ENCODE measurements at regions not wholly inside any gene's neighbourhood (a gene's known extent, or its start where the extent isn't known, plus 50 kb on each side); places are given as distances from the start of the nearest gene placed in this dataset.

DNA sequence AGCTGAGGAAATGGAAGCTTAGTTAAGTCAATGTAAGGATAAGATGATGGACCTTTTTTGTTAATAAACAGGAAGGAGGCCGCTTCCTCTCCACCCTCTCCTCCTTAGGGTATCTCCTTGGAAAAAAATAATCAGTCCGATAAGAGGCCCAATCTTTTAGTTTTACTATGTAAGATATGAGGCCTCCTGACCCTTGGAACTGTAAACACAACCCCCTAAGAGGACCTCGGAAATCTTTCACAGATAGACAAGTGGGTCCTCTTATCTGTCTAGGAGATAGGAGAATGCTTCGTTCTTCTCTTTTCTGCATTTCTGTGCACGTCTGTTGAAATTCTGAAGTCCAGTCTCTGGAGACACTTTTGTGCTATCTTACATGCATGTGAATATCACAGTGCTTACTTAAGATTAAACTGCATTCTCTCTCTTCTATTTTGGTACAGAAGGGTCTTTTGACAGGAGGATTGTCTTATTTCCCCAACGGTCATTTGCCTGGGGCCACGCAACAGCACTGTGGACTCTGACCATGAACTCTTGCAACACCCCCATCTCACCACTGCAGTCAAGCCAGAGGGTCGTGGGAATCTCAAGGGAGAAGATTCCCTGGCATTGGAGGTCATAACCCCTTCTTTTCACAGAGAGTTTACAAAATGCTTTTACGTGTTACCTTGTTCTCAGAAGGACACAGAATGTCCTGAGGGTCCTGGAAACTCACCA is 313.0 kb upstream of the RTL1 start:
- TF ChIP-seq POLR2AphosphoS5 (IDR thresholded peaks at IDR 0.05; ENCODE audit: low read depth, low read length), result no peak
- TF ChIP-seq NRF1 (IDR thresholded peaks at IDR 0.05; ENCODE audit: low read depth, low read length), result no peak
- no peak for TF ChIP-seq EZH2phosphoT487 (IDR thresholded peaks at IDR 0.05; ENCODE audit: borderline replicate concordance, low read depth)
- TF ChIP-seq, protein P1, sequence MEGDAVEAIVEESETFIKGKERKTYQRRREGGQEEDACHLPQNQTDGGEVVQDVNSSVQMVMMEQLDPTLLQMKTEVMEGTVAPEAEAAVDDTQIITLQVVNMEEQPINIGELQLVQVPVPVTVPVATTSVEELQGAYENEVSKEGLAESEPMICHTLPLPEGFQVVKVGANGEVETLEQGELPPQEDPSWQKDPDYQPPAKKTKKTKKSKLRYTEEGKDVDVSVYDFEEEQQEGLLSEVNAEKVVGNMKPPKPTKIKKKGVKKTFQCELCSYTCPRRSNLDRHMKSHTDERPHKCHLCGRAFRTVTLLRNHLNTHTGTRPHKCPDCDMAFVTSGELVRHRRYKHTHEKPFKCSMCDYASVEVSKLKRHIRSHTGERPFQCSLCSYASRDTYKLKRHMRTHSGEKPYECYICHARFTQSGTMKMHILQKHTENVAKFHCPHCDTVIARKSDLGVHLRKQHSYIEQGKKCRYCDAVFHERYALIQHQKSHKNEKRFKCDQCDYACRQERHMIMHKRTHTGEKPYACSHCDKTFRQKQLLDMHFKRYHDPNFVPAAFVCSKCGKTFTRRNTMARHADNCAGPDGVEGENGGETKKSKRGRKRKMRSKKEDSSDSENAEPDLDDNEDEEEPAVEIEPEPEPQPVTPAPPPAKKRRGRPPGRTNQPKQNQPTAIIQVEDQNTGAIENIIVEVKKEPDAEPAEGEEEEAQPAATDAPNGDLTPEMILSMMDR (IDR thresholded peaks at IDR 0.05), result no peak
- TF ChIP-seq RAD21 (IDR thresholded peaks at IDR 0.05; ENCODE audit: low read length), result no peak
- no peak for TF ChIP-seq GABPA (IDR thresholded peaks at IDR 0.05; ENCODE audit: low read depth)
- TF ChIP-seq YY1 (IDR thresholded peaks at IDR 0.05; ENCODE audit: low read depth), result no peak
- no peak for TF ChIP-seq RFX5 (IDR thresholded peaks at IDR 0.05; ENCODE audit: low read length)
- TF ChIP-seq JUND (IDR thresholded peaks at IDR 0.05), result no peak
- TF ChIP-seq, protein P2, sequence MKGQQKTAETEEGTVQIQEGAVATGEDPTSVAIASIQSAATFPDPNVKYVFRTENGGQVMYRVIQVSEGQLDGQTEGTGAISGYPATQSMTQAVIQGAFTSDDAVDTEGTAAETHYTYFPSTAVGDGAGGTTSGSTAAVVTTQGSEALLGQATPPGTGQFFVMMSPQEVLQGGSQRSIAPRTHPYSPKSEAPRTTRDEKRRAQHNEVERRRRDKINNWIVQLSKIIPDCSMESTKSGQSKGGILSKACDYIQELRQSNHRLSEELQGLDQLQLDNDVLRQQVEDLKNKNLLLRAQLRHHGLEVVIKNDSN (IDR thresholded peaks at IDR 0.05; ENCODE audit: borderline replicate concordance, low read depth), result no peak
- no peak for TF ChIP-seq RXRA (IDR thresholded peaks at IDR 0.05; ENCODE audit: borderline replicate concordance, low read depth)
- TF ChIP-seq, protein P3, sequence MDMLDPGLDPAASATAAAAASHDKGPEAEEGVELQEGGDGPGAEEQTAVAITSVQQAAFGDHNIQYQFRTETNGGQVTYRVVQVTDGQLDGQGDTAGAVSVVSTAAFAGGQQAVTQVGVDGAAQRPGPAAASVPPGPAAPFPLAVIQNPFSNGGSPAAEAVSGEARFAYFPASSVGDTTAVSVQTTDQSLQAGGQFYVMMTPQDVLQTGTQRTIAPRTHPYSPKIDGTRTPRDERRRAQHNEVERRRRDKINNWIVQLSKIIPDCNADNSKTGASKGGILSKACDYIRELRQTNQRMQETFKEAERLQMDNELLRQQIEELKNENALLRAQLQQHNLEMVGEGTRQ (IDR thresholded peaks at IDR 0.05; ENCODE audit: borderline replicate concordance, low read depth, low read length), result no peak
- no peak for TF ChIP-seq TCF12 (IDR thresholded peaks at IDR 0.05)

Measured in SK-N-SH (cell line).